ENCODE measurements at regions not wholly inside any gene's neighbourhood (a gene's known extent, or its start where the extent isn't known, plus 50 kb on each side); places are given as distances from the start of the nearest gene placed in this dataset.

GRCh38 chr2:8095978-8096377 is 585.9 kb upstream of the ID2 start:
- no peak for TF ChIP-seq CTCF (IDR thresholded peaks at IDR 0.05)
- TF ChIP-seq RCOR1 (IDR thresholded peaks at IDR 0.05; ENCODE audit: low read depth, low read length), result no peak
- no peak for TF ChIP-seq JUN (IDR thresholded peaks at IDR 0.05)
- TF ChIP-seq HDAC2 (IDR thresholded peaks at IDR 0.05), result no peak
- no peak for TF ChIP-seq POLR2A (IDR thresholded peaks at IDR 0.05; ENCODE audit: low read length)
- TF ChIP-seq PHF8 (IDR thresholded peaks at IDR 0.05; ENCODE audit: borderline replicate concordance, low read depth), result no peak
- no peak for TF ChIP-seq CHD2 (IDR thresholded peaks at IDR 0.05; ENCODE audit: low read length, partially characterized antibody)
- no peak for TF ChIP-seq MAFK (IDR thresholded peaks at IDR 0.05; ENCODE audit: partially characterized antibody)
- TF ChIP-seq FOSL2 (IDR thresholded peaks at IDR 0.05), result no peak
- no peak for TF ChIP-seq FOSL2 (CRISPR knock-in tag; IDR thresholded peaks at IDR 0.05)
- TF ChIP-seq PBX3 (IDR thresholded peaks at IDR 0.05), result no peak
